Islet of Langerhans (tissue), 1 donor: ENCODE measurements at regions not wholly inside any gene's neighbourhood (a gene's known extent, or its start where the extent isn't known, plus 50 kb on each side); places are given as distances from the start of the nearest gene placed in this dataset.
A peak's percentile ranks its signal among the peaks of the same experiment; 100 is the strongest.
"Not testable (repeated sequence)": the region's sequence is repeated elsewhere in the genome, so short reads cannot be mapped to it uniquely, and the experiment has no call there.

Source experiments
- FAIRE-seq: peaks from one replicate; lab custom pipeline; 2011; peaks lifted over from hg19 to GRCh38; lab: Jason Lieb, UNC

DNA sequence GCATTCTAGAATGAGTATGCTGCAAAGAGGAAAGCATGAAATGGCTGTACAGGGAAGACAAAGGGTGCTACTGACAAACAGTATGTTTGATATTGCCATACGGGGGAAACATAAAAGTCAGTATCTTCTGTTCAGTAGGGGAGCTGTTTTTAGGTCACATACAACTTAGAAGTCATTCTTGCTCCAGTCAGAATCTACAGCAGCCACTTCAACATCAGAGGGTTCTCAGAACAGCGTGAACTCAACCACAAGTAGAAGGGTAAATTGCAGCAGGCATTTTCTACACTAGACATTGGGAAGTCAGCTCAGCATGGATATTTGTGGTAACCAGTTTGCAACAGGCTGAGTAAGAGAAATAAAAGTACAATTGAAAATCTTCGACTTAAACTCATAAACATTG is 1241.8 kb upstream of the GOT2 start:
- no peak for FAIRE-seq

GRCh38 chr16:59973966-59974365 is 1239.8 kb upstream of the GOT2 start:
- FAIRE-seq = no peak

DNA sequence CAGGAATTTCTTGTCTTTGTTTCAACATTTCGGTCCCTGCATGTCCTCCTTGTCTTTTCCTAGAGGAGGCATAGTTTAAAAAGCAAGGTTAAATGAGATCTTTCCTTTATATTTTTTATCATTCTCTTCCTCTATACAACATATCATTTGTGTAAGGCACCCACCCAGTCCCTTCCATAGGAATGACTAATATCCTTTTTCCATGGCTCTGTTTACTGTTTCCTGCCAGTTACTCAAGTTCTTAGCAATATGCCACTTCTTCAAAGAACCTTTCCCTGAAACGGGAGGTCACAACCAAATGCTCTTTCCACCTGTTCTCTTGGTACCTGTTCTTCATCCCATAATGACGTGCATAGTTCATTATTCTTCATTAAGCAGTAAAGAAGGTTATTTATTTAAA is 1237.1 kb upstream of the GOT2 start:
- FAIRE-seq = no peak

GRCh38 chr16:59964232-59964924 is 1230.3 kb upstream of the GOT2 start:
- FAIRE-seq = no peak

GRCh38 chr16:59959311-59959710 is 1225.2 kb upstream of the GOT2 start:
- FAIRE-seq = no peak

GRCh38 chr16:59950431-59950830 is 1216.3 kb upstream of the GOT2 start:
- no peak for FAIRE-seq

- FAIRE-seq = not testable (repeated sequence)
Measured at GRCh38 chr16:59944041-59944440, 1209.9 kb upstream of the GOT2 start.

DNA sequence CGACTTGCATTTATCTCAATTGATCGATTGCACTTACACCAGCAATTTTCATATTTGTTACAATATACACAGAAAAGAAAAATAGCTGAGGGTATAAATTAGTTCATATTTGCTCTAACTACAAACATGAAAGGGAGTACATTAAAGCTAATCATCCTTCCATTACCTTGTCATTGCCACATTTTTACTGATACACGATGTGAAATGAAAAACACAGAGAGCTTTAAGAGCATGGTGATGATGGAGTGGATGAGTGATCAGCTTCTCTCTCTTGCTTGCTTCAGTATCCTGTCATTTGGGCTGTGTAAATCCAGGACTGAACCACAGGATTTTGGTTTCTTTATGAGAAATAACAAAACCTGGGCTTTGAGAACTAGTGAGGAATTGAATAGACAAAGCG is 1207.5 kb upstream of the GOT2 start:
- FAIRE-seq = peak; percentile 88

DNA sequence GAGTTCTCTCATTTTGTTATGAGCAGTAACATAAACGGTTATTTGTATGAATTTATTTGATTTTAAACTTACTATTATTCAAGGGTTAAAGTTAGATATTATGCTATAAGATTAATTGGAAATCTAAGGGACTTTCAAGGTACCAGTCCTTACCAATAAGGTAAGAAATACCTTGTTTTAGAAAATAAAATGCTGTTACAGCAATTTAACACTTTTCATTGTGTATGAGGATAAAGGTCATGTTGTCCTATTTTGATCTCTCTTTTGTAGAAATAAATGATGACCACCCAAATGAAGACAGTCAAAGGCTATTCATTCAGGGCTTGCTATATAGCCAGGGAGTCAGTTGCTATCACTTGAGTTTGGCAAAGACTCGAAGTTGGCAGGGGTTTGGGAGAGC is 1185.9 kb upstream of the GOT2 start:
- no peak for FAIRE-seq

GRCh38 chr16:59913666-59914065 is 1179.5 kb upstream of the GOT2 start:
- no peak for FAIRE-seq

GRCh38 chr16:59909262-59909661 is 1175.1 kb upstream of the GOT2 start:
- no peak for FAIRE-seq

GRCh38 chr16:59907611-59908010 is 1173.5 kb upstream of the GOT2 start:
- no peak for FAIRE-seq

GRCh38 chr16:59905606-59906005 is 1171.5 kb upstream of the GOT2 start:
- no peak for FAIRE-seq

GRCh38 chr16:59905131-59905530 is 1171.0 kb upstream of the GOT2 start:
- no peak for FAIRE-seq

DNA sequence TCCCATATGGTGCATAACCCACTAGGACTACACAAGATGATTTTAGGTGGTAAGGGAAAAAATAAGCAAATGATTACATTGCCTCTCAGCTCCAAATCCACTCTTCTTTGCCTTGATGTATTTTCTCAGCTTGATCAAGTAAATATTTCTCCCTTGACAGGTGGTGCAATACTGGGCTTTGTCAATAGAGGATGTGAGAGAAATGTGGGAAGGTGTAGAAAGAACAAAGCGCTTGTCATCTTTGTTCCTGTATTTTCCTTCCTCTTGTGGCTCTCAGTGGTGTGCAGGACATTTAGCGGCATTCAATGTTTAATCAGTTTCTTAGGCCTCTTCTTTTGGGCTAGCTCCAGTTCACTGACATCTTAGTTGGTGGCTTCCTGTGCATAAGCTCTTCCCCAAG is 1165.8 kb upstream of the GOT2 start:
- no peak for FAIRE-seq

DNA sequence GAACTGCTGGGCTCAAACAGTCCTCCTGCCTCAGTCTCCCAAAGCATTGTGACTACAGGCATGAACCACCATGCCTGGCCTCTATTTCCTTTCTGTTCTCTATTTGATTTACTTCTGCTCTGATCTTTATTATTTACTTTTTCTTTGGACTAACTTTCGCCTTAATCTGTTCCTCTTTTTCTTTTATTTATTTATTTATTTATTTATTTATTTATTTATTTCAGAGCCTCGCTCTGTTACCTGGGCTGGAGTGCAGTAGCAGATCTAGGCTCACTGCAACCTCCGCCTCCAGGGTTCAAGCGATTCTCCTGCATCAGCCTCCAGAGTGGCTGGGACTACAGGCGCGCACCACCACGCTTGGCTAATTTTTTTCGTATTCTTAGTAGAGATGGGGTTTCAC is 1158.3 kb upstream of the GOT2 start:
- no peak for FAIRE-seq

DNA sequence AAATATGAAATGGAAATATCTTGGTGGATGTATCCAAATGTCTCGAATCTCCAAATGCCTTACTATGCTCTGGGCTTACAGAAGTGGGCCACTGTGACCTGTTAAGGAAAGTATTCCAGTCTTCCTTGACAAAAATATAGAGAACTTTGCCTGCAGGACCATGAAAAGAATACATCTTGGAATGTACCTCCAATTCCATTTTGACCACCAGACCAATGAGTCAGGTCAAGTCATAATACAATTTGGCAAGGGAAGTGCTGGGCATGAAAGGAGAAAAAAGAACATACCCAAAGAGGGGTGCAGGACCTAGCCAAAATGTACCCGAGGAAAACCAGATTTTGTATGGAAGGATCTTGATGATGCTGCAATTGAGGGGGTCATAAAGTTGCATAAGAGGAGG is 1153.7 kb upstream of the GOT2 start:
- no peak for FAIRE-seq

- no peak for FAIRE-seq
Measured at GRCh38 chr16:59886021-59886420, 1151.9 kb upstream of the GOT2 start.

- FAIRE-seq = no peak
Measured at GRCh38 chr16:59881376-59881775, 1147.3 kb upstream of the GOT2 start.

GRCh38 chr16:59880611-59881010 is 1146.5 kb upstream of the GOT2 start:
- FAIRE-seq = no peak

DNA sequence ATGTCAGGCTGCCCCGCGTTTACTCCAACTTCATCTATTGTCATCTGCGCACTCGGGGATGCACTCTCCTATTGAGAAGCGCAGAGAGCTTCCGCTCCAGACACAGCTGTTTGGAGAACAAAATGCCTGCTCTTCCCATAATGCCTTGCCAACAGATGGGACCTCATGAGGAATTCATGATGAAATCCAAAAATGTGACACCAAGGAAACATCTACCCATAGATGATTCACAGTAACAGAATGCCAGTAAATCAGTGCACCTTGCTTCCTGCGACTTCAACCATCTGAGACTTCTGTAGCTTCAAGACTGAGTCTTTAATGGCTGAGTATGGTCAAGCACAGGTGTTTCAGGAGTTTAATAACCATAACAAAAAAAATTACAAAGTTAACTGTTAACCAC is 1144.9 kb upstream of the GOT2 start:
- FAIRE-seq = no peak

GRCh38 chr16:59878479-59878878 is 1144.4 kb upstream of the GOT2 start:
- no peak for FAIRE-seq

- FAIRE-seq = no peak
Measured at GRCh38 chr16:59864981-59865666, 1131.0 kb upstream of the GOT2 start.

DNA sequence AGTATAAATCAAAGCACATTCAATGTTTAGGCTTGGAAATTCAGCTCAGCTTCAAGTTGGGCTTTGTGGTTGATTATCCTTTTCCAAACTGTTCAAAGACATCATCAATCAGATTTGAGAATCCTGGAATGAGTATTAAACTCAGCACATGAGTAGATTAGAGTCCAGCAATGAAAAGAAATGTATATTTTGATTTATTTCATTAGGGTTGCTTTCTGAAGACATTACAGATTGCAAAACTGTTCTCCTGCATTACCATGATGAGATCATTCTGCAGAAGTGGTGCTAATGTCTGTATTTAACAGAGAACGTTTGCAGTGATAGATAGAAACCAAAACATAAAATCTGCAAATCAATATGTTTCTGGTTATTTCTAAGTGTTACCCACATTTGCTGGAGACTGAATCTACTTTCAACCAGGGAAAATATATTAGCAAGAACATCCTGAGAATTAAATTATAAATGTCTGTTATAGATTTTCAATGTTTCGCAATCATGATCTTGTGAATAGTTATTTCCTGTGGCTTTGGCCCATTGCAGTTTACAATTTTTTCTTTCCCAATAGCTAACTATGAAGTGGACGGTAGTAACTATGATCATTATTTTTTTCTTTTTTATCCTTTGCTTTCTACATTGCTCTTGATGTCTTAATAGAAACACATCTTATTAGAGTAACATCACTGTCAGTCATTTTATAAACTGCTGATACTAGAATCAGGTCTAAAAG is 1125.7 kb upstream of the GOT2 start:
- FAIRE-seq = no peak
